ENCODE measurements at regions not wholly inside any gene's neighbourhood (a gene's known extent, or its start where the extent isn't known, plus 50 kb on each side); places are given as distances from the start of the nearest gene placed in this dataset.

DNA sequence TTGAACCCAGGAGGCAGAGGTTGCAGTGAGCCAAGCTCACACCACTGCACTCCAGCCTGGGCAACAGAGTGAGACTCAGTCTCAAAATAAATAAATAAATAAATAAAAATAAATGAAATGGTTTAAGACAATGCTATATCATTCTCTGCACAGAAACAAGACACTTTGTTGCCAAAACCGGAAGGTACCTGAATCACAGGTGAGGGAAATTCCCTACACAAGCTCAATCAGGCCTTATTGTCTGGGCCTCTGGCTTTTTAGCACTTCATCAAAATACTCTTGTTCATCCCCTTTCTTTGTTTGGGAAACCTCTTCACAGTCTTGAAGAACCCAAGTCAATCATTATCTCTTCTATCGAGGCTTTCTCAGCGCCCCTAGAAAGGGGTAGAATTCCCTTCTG, 166.1 kb upstream of the NPSR1 start:
- Mint-ChIP-seq H3K4me3 (no peak overlapping the region), H3K36me3 (no peaks in the 10 kb centered on the region), H3K27ac (no peak overlapping the region), H3K4me1 (no peaks in the 10 kb centered on the region), H3K9me3 (peaks cover 5 to 25% (median 8%) of the 10 kb centered on the region in 7 donors), H3K27me3 (ENCODE audit: low read depth in 3 of 3) (peaks cover 0 to 2% (median 0%) of the 10 kb centered on the region in 3 donors)
- no peaks in the 10 kb centered on the region for H4K20me1 ChIP-seq (ENCODE audit: insufficient read depth, low read length)
- H3K27ac ChIP-seq (ENCODE audit: low read depth in 1 of 2, low read length in 2 of 2): no peak overlapping the region
- H3K4me1 ChIP-seq (ENCODE audit: control insufficient read depth in 1 of 2, insufficient read depth in 2 of 2, low read length in 2 of 2): no peaks in the 10 kb centered on the region
- no peaks in the 10 kb centered on the region for H3K36me3 ChIP-seq (replicated peaks in 1 of 2; ENCODE audit: control insufficient read depth in 1 of 2, insufficient read depth in 2 of 2, low read length in 2 of 2)
- intact Hi-C loops (cut with micrococcal nuclease): no loop called here
- no peak overlapping the region for H3K4me2 ChIP-seq (replicated peaks; ENCODE audit: extremely low read depth, low read length, poor library complexity, severe bottlenecking)
- H3K9me3 ChIP-seq (replicated peaks in 1 of 2; ENCODE audit: control insufficient read depth in 1 of 2, insufficient read depth in 1 of 2, low read length in 2 of 2): peaks cover 0 to 12% of the 10 kb centered on the region in 2 donors
- no peak overlapping the region for H3K9ac ChIP-seq (ENCODE audit: insufficient read depth, low read length, poor library complexity, severe bottlenecking)
- no peak overlapping the region for H3K4me3 ChIP-seq (replicated peaks in 1 of 3; ENCODE audit: low read depth in 2 of 3, low read length in 3 of 3)
- DNase-seq: no peak
- no peaks in the 10 kb centered on the region for H3K27me3 ChIP-seq (ENCODE audit: control insufficient read depth in 2 of 2, insufficient read depth in 2 of 2, low read length in 2 of 2)
- no peaks in the 10 kb centered on the region for H3K79me2 ChIP-seq (ENCODE audit: insufficient read depth, low read length)
- no CpG with 5 or more reads among the region's 3 CpGs for WGBS (ENCODE audit: insufficient coverage)
- H2AFZ ChIP-seq (ENCODE audit: insufficient read depth, low read depth, low read length, poor library complexity, severe bottlenecking): no peak overlapping the region
- TF ChIP-seq, protein P1, sequence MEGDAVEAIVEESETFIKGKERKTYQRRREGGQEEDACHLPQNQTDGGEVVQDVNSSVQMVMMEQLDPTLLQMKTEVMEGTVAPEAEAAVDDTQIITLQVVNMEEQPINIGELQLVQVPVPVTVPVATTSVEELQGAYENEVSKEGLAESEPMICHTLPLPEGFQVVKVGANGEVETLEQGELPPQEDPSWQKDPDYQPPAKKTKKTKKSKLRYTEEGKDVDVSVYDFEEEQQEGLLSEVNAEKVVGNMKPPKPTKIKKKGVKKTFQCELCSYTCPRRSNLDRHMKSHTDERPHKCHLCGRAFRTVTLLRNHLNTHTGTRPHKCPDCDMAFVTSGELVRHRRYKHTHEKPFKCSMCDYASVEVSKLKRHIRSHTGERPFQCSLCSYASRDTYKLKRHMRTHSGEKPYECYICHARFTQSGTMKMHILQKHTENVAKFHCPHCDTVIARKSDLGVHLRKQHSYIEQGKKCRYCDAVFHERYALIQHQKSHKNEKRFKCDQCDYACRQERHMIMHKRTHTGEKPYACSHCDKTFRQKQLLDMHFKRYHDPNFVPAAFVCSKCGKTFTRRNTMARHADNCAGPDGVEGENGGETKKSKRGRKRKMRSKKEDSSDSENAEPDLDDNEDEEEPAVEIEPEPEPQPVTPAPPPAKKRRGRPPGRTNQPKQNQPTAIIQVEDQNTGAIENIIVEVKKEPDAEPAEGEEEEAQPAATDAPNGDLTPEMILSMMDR (IDR thresholded peaks at IDR 0.05): no peak

DNA sequence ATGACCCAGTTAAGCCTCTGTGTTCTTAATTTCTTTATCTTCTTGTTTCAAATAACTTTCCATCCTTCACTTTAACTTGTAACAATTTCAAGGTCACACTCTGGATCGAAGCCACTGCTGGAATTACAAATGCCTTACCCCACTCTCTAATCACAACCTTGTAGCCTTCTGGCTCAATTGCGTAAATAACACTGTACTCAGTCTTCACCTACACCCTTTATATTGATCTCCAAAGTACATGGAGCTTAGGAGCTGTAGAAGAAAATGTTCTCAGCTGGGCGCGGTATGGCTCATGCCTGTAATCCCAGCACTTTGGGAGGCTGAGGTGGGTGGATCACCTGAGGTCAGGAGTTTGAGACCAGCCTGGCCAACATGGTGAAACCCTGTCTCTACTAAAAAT, 164.3 kb upstream of the NPSR1 start:
- no peaks in the 10 kb centered on the region for H4K20me1 ChIP-seq (ENCODE audit: insufficient read depth, low read length)
- no peak overlapping the region for H3K27ac ChIP-seq (ENCODE audit: low read depth in 1 of 2, low read length in 2 of 2)
- no peak overlapping the region for H3K9ac ChIP-seq (ENCODE audit: insufficient read depth, low read length, poor library complexity, severe bottlenecking)
- 33% methylated on average over 1 of the region's 4 CpGs for WGBS (ENCODE audit: insufficient coverage)
- no peak overlapping the region for H3K4me3 ChIP-seq (replicated peaks in 1 of 3; ENCODE audit: low read depth in 2 of 3, low read length in 3 of 3)
- Mint-ChIP-seq H3K36me3 (no peaks in the 10 kb centered on the region), H3K9me3 (peaks cover 5 to 16% (median 8%) of the 10 kb centered on the region in 7 donors), H3K27me3 (ENCODE audit: low read depth in 3 of 3) (peaks cover 0 to 2% (median 0%) of the 10 kb centered on the region in 3 donors), H3K27ac (no peak overlapping the region), H3K4me3 (no peak overlapping the region), H3K4me1 (no peaks in the 10 kb centered on the region)
- H3K9me3 ChIP-seq (replicated peaks in 1 of 2; ENCODE audit: control insufficient read depth in 1 of 2, insufficient read depth in 1 of 2, low read length in 2 of 2): peaks cover 3 to 12% of the 10 kb centered on the region in 2 donors
- no peaks in the 10 kb centered on the region for H3K27me3 ChIP-seq (ENCODE audit: control insufficient read depth in 2 of 2, insufficient read depth in 2 of 2, low read length in 2 of 2)
- no peak overlapping the region for H3K4me2 ChIP-seq (replicated peaks; ENCODE audit: extremely low read depth, low read length, poor library complexity, severe bottlenecking)
- intact Hi-C loops (cut with micrococcal nuclease): no loop called here
- no peaks in the 10 kb centered on the region for H3K79me2 ChIP-seq (ENCODE audit: insufficient read depth, low read length)
- DNase-seq: no peak
- no peaks in the 10 kb centered on the region for H3K4me1 ChIP-seq (ENCODE audit: control insufficient read depth in 1 of 2, insufficient read depth in 2 of 2, low read length in 2 of 2)
- H3K36me3 ChIP-seq (replicated peaks in 1 of 2; ENCODE audit: control insufficient read depth in 1 of 2, insufficient read depth in 2 of 2, low read length in 2 of 2): no peaks in the 10 kb centered on the region
- TF ChIP-seq, protein P1 (IDR thresholded peaks at IDR 0.05): no peak
- no peak overlapping the region for H2AFZ ChIP-seq (ENCODE audit: insufficient read depth, low read depth, low read length, poor library complexity, severe bottlenecking)
